HG02588 (cell line): ENCODE measurements at regions not wholly inside any gene's neighbourhood (a gene's known extent, or its start where the extent isn't known, plus 50 kb on each side); places are given as distances from the start of the nearest gene placed in this dataset.
"Not testable (repeated sequence)": the region's sequence is repeated elsewhere in the genome, so short reads cannot be mapped to it uniquely, and the experiment has no call there.

ENCODE experiments used
- ATAC-seq: cut with Tn5 transposase; IDR thresholded peaks from one replicate; pipeline ENCODE4 v1.9.1; 2021; ENCODE audit warnings: mild to moderate bottlenecking, moderate library complexity; ENCODE audit not compliant: unreplicated experiment

- ATAC-seq, result not testable (repeated sequence)
These were observed 56.2 kb downstream of the SPATA31A6 start for GRCh38 chr9:42239445-42240260.

GRCh38 chr9:42240261-42240579, 56.8 kb downstream of the SPATA31A6 start:
- not testable (repeated sequence) for ATAC-seq

- ATAC-seq, result not testable (repeated sequence)
These were observed 59.8 kb downstream of the SPATA31A6 start for GRCh38 chr9:42243211-42243610.

GRCh38 chr9:42243822-42244221, 60.4 kb downstream of the SPATA31A6 start:
- not testable (repeated sequence) for ATAC-seq

GRCh38 chr9:42268729-42269128, 85.3 kb downstream of the SPATA31A6 start:
- not testable (repeated sequence) for ATAC-seq

- ATAC-seq, result not testable (repeated sequence)
These were observed 85.7 kb downstream of the SPATA31A6 start for GRCh38 chr9:42269171-42269570.

GRCh38 chr9:42273191-42273590, 89.7 kb downstream of the SPATA31A6 start:
- not testable (repeated sequence) for ATAC-seq

GRCh38 chr9:42275141-42275540, 91.7 kb downstream of the SPATA31A6 start:
- ATAC-seq, result no peak

GRCh38 chr9:42282531-42283178, 99.2 kb downstream of the SPATA31A6 start:
- ATAC-seq, result not testable (repeated sequence)

- ATAC-seq, result not testable (repeated sequence)
These were observed 99.7 kb downstream of the SPATA31A6 start for GRCh38 chr9:42283179-42283543.

- ATAC-seq, result not testable (repeated sequence)
These were observed 102.8 kb downstream of the SPATA31A6 start for GRCh38 chr9:42286145-42286845.

GRCh38 chr9:42288002-42288864, 104.8 kb downstream of the SPATA31A6 start:
- not testable (repeated sequence) for ATAC-seq

GRCh38 chr9:42288865-42289229, 105.4 kb downstream of the SPATA31A6 start:
- ATAC-seq, result not testable (repeated sequence)

- ATAC-seq, result not testable (repeated sequence)
These were observed 116.7 kb downstream of the SPATA31A6 start for GRCh38 chr9:42300124-42300523.

GRCh38 chr9:42306625-42307024, 123.2 kb downstream of the SPATA31A6 start:
- ATAC-seq, result not testable (repeated sequence)

GRCh38 chr9:42307449-42307848, 124.0 kb downstream of the SPATA31A6 start:
- not testable (repeated sequence) for ATAC-seq

GRCh38 chr9:42310972-42311371, 127.5 kb downstream of the SPATA31A6 start:
- ATAC-seq, result not testable (repeated sequence)

- ATAC-seq, result not testable (repeated sequence)
These were observed 132.6 kb downstream of the SPATA31A6 start for GRCh38 chr9:42316026-42316425.

GRCh38 chr9:42317677-42318076, 134.2 kb downstream of the SPATA31A6 start:
- ATAC-seq, result not testable (repeated sequence)

GRCh38 chr9:42323084-42323809, 139.8 kb downstream of the SPATA31A6 start:
- ATAC-seq, result not testable (repeated sequence)
